NCI-H1694 (cell line): ENCODE measurements at regions not wholly inside any gene's neighbourhood (a gene's known extent, or its start where the extent isn't known, plus 50 kb on each side); places are given as distances from the start of the nearest gene placed in this dataset.
"Not testable (repeated sequence)": the region's sequence is repeated elsewhere in the genome, so short reads cannot be mapped to it uniquely, and the experiment has no call there.

Source experiments
- DNase-seq: peaks from one replicate; lab custom pipeline; 2025; lab: John Stamatoyannopoulos, UW

GRCh38 chr3:66803721-66804695 lies 194.1 kb upstream of the KBTBD8 start:
- DNase-seq = no peak

GRCh38 chr3:66808891-66809594 lies 189.1 kb upstream of the KBTBD8 start:
- no peak for DNase-seq

DNA sequence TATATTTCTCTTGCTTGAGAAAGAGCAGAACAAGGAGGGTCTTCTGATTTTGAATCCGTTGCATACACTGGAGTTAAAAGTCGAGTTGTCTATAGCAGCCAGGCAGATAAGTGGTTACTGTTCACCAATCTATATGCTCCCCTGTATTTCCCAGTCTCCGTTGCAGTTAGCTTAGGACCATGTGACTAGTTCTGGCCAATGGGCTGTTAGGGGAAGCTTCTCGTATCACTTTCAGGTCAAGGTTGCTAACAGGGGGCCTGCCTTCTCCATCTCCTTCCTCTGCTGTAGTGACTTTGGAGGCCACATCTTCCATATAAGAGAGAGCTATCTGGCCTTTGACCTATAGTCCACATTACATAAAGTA lies 188.5 kb upstream of the KBTBD8 start:
- DNase-seq = no peak

GRCh38 chr3:66812136-66812535 lies 186.0 kb upstream of the KBTBD8 start:
- no peak for DNase-seq

DNA sequence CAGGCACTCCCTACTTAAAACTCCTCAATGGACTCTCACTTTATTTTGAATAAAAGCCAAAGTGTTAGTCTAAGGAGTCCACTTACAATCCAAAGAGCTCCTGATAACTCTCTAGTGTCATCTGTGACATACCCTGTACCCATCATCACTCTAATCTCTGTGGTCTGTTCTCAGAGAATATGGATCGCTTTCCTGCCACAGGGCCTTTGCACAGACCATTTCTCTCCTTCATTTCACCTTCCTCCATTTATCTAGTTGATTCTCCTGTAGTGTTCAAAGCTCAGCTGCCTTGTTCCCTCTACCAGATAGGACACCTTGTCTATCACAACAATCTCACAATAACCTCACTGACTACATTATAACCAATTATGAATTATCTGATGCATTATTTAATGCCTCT lies 185.4 kb upstream of the KBTBD8 start:
- DNase-seq = no peak

DNA sequence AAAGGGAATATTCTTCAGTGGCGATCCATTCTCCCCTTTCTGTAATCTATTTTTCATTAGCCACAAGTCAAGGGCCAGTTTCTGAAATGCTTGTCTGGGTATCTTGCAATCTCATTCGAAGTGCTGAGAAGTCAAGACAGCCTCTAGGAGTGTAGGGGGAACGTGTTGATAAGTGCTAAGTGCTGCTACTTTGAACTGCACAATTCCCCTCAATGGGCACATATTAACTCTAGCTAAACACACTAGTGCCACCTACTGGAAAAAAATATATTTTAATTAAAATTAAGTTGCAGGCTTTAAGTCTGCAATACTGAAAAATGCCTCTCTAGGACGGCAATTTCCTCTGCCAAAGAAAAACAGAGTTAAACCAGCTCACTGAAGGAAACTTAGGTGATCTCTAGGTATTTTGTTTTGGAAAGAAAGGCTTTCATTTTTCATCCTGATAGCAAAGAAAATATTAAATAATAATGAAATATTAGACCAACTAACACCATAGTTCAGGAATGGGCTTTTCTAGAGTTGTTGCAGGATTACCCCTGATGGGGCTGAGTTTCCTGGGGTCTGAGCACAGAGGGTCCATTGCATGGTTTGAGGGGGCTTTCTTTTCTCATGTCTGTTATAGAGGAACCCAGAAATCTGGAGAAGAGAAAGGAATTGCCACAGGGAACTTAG lies 181.9 kb upstream of the KBTBD8 start:
- DNase-seq = peak; percentile 27

- DNase-seq = no peak
Measured at GRCh38 chr3:66817951-66818557, 180.1 kb upstream of the KBTBD8 start.

DNA sequence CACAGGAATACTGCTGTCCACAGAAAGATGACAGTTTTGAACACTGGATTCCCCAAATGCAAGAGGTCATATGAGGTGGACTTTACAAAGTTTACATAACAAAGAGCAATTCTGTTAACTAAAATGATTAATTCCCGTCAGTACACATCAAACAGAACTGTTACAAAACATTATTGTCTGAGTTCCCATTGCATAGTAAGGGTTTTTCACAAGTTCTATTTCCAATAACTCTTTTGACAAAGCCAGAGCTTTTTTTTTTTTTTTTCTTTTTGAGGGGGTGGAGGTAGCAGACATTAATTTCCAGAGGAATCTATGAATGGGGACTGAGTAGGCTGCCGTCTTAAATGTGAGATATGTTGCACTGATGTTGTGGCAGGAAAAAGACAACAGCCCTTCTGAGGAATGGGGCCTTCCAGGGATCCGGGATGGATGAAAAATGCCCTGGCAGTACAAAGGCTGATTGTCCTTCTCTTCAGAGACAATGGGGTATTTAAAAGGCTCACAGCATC lies 178.1 kb upstream of the KBTBD8 start:
- no peak for DNase-seq

GRCh38 chr3:66822186-66823008 lies 175.7 kb upstream of the KBTBD8 start:
- peak; percentile 9 for DNase-seq

GRCh38 chr3:66823009-66823397 lies 175.1 kb upstream of the KBTBD8 start:
- DNase-seq = no peak

DNA sequence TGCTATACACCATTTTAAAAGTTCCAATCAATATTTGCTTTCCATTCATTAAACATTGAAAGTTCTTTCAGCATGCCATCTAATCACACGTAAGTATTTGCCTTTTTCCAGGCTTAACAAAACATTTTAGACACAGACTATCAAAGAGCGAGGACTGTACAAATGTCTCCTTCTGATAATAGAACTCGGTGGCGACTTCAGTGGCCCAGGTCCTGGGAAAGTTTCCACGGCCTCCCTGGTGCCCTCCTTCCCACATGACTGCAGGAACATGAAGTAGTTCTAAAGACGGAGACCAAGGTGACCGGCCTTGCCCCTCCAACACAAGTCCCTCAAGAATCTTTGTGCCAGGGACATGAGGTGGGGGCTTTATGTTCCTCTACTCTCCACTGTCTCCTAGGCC lies 174.6 kb upstream of the KBTBD8 start:
- DNase-seq = no peak

DNA sequence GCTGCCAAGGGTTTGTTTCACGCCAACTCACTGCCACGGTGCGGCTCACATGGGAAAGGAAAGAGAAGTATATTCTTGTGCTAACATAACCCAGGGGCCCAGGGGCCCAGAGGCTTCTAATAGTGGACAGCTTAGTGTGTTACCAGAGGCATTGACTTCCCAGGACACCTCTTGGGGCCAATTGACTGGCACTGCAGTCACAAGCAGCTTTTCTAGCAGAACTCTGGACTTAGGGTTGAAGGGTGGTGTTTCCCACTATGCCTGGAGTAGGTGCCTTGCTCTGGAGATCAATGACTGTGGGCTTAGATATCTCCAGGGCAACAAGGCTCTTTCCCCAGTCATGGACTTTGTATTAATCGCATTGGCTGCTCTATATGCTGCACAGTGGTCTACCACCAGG lies 172.7 kb upstream of the KBTBD8 start:
- DNase-seq = no peak

DNA sequence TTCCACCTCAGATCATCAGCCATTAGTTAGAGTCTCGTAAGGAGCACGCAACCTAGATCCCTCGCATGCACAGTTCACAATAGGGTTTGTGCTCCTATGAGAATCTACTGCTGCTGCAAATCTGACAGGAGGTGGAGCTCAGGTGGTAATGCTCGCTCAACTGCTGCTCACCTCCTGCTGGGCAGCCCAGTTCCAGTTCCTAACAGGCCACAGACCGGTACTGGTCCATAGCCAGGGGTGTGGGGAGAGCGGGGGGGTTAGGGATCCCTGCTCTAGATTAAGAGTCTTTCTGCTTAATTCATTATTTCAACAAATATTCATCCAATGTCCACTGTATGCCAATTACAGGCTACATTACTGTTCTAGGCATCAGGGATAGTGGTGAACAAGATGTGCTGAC lies 170.4 kb upstream of the KBTBD8 start:
- no peak for DNase-seq

GRCh38 chr3:66828303-66828702 lies 169.8 kb upstream of the KBTBD8 start:
- DNase-seq = no peak

GRCh38 chr3:66830301-66830700 lies 167.8 kb upstream of the KBTBD8 start:
- no peak for DNase-seq

DNA sequence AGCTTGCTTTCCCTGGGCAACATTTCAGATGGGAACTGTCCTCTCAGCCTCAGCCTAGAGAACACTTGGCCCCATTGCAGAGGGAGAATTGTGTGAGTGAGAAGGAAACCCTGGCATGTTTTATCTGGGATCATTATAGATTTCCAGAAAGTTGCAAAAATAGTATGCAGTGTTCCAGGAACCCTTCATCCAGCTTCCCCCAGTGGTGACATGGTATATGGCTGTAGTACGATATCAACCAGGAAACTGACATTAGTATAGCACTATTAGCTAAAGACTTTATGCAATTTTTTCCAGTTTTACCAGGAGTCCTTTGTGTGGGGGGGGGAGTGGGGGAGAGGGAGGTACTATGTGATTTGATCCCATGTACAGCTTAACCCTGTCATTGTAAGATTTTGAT lies 166.2 kb upstream of the KBTBD8 start:
- no peak for DNase-seq

GRCh38 chr3:66836363-66837152 lies 161.5 kb upstream of the KBTBD8 start:
- no peak for DNase-seq

GRCh38 chr3:66838704-66839103 lies 159.4 kb upstream of the KBTBD8 start:
- no peak for DNase-seq

- no peak for DNase-seq
Measured at GRCh38 chr3:66839508-66839907, 158.6 kb upstream of the KBTBD8 start.

DNA sequence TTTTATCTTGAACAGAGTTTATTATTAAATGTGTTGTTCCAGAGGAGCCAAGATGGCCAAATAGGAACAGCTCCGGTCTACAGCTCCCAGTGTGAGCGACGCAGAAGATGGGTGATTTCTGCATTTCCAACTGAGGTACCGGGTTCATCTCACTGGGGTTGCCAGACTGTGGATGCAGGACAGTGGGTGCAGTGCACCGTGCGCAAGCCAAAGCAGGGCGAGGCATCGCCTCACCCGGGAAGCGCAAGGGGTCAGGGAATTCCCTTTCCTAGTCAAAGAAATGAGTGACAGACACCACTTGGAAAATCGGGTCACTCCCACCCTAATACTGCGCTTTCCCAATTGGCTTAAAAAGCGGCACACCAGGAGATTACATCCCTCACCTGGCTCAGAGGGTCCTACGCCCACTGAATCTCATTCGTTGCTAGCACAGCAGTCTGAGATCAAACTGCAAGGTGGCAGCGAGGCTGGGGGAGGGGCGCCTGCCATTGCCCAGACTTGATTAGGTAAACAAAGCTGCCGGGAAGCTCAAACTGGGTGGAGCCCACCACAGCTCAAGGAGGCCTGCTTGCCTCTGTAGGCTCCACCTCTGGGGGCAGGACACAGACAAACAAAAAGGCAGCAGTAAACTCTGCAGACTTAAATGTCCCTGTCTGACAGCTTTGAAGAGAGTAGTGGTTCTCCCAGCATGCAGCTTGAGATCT lies 155.2 kb upstream of the KBTBD8 start:
- not testable (repeated sequence) for DNase-seq
